CD4-positive, alpha-beta T cell (primary cell): ENCODE measurements at regions not wholly inside any gene's neighbourhood (a gene's known extent, or its start where the extent isn't known, plus 50 kb on each side); places are given as distances from the start of the nearest gene placed in this dataset.

Source experiments
- ATAC-seq: fragments of 200-7000 bp; cut with Tn5 transposase; one replicate; pipeline ENCODE4 v1.10.0; 2022; ENCODE audit warnings: mild to moderate bottlenecking; ENCODE audit not compliant: poor library complexity
- CTCF ChIA-PET: fragments of 350-600 bp; sonication (Branson Sonifier 250); formaldehyde crosslinking; loops from one replicate; lab custom pipeline; 2021; ENCODE audit warnings: antibody characterized with exemption, inconsistent platforms; lab: Charles Lee
- POLR2A ChIA-PET: fragments of 350-600 bp; sonication (Branson Sonifier 250); formaldehyde crosslinking; loops from one replicate; lab custom pipeline; 2021; ENCODE audit warnings: antibody characterized with exemption, inconsistent platforms; lab: Charles Lee
- DNase-seq, 14 experiments: peaks; one replicate each; pipeline ENCODE4 v3.0.0-alpha.2; 2013 to 2020; ENCODE audit warnings: mixed read lengths in 2 of 14
- H3K27ac ChIP-seq, 2 donors: one replicate each; pipeline versions ENCODE4 v1.5.1 to v1.7.0; 2013; ENCODE audit warnings: low read length in 2 of 2, low read depth in 1 of 2, mild to moderate bottlenecking in 1 of 2
- H3K27me3 ChIP-seq, 2 experiments: 1 replicate in 1 of 2; 2 replicates in 1 of 2; pipeline versions ENCODE4 v1.6.1 to v1.7.0; 2013; ENCODE audit warnings: low read length in 2 of 2, control low read depth in 1 of 2, mild to moderate bottlenecking in 1 of 2, moderate library complexity in 1 of 2; ENCODE audit not compliant: insufficient read depth in 2 of 2, control insufficient read depth in 1 of 2
- H3K36me3 ChIP-seq: one replicate; pipeline ENCODE4 v1.6.1; 2013; ENCODE audit warnings: low read length, control low read depth; ENCODE audit not compliant: insufficient read depth
- H3K4me1 ChIP-seq: one replicate; pipeline ENCODE4 v1.6.1; 2013; ENCODE audit warnings: low read length, control low read depth; ENCODE audit not compliant: insufficient read depth
- H3K4me3 ChIP-seq: one replicate; pipeline ENCODE4 v1.5.1; 2013; ENCODE audit warnings: mild to moderate bottlenecking, low read length, moderate library complexity
- H3K9me3 ChIP-seq, 2 experiments: 1 replicate in 1 of 2; 2 replicates in 1 of 2; pipeline versions ENCODE4 v1.6.1 to v1.7.0; 2013; ENCODE audit warnings: low read length in 2 of 2, mild to moderate bottlenecking in 2 of 2, control low read depth in 1 of 2, moderate library complexity in 1 of 2; ENCODE audit not compliant: control insufficient read depth in 1 of 2, insufficient read depth in 1 of 2
- H3K27ac Mint-ChIP-seq: one replicate; pipeline ENCODE4 v1.8.0; 2020; ENCODE audit warnings: mixed read lengths
- H3K27me3 Mint-ChIP-seq: one replicate; pipeline ENCODE4 v1.8.0; 2021; ENCODE audit warnings: mixed read lengths
- H3K36me3 Mint-ChIP-seq: one replicate; pipeline ENCODE4 v1.8.0; 2021; ENCODE audit warnings: low read depth, mixed read lengths
- H3K4me1 Mint-ChIP-seq: one replicate; pipeline ENCODE4 v1.8.0; 2021; ENCODE audit warnings: low read depth, mixed read lengths
- H3K4me3 Mint-ChIP-seq: one replicate; pipeline ENCODE4 v1.8.0; 2020; ENCODE audit warnings: mild to moderate bottlenecking, mixed read lengths
- H3K9me3 Mint-ChIP-seq: one replicate; pipeline ENCODE4 v1.8.0; 2020; ENCODE audit warnings: mixed read lengths
- intact Hi-C, 2 experiments: fragments of 100-400 bp; cut with DNase I in 1 of 2; cut with micrococcal nuclease in 1 of 2; formaldehyde crosslinking; loops; one replicate each; pipeline versions ENCODE4 v1.15.1 to v1.9.0; 2023 to 2025; cut with DNase I, micrococcal nuclease
- TF ChIP-seq, protein P1 (sequence below): fragments of 200-600 bp; IDR thresholded peaks from one replicate; pipeline ENCODE4 v1.8.0; 2022; ENCODE audit warnings: antibody characterized with exemption, mild to moderate bottlenecking

DNA sequence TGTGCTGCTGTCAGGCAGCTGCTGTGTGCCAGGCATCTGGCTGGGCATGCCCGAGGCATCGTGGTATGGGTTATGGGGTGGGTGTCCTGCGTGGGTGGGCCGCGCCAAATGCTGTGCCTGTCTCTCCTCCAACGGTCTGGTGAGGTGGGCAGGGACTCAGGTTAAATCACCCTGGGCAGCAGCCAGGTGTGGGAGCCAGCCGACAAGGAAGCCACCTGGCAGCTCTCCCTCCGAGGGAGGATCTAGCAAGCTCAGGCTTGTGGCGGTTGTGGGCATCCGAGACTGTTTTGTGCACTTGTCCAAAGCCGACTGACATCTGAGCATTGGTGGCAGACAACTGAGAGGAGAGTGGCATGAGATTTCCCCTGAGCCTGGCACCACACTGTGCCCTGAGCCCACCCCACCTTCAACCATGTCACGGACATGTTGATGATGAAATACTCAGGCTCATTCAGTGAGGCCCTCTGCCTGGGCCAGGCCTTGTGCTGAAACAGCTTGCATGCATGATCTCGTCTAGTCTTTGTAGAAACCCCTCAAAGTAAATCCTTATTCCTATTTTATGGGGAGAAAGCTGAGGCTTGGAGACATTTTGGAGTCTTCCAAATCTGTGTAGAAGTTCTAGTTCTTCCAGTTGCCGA is 181.8 kb upstream of the MYL2 start:
- no peak overlapping the region for H3K4me3 ChIP-seq
- intact Hi-C loops = no loop called here
- TF ChIP-seq, protein P1, sequence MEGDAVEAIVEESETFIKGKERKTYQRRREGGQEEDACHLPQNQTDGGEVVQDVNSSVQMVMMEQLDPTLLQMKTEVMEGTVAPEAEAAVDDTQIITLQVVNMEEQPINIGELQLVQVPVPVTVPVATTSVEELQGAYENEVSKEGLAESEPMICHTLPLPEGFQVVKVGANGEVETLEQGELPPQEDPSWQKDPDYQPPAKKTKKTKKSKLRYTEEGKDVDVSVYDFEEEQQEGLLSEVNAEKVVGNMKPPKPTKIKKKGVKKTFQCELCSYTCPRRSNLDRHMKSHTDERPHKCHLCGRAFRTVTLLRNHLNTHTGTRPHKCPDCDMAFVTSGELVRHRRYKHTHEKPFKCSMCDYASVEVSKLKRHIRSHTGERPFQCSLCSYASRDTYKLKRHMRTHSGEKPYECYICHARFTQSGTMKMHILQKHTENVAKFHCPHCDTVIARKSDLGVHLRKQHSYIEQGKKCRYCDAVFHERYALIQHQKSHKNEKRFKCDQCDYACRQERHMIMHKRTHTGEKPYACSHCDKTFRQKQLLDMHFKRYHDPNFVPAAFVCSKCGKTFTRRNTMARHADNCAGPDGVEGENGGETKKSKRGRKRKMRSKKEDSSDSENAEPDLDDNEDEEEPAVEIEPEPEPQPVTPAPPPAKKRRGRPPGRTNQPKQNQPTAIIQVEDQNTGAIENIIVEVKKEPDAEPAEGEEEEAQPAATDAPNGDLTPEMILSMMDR = no peak
- Mint-ChIP-seq H3K36me3 (no peaks in the 10 kb centered on the region), H3K27me3 (no peaks in the 10 kb centered on the region), H3K4me1 (peaks cover 9% of the 10 kb centered on the region), H3K27ac (no peak overlapping the region), H3K4me3 (no peak overlapping the region), H3K9me3 (no peaks in the 10 kb centered on the region)
- H3K27me3 ChIP-seq = no peaks in the 10 kb centered on the region
- ChIA-PET CTCF (no interaction called here), POLR2A (no interaction called here)
- peaks cover 0 to 2% of the 10 kb centered on the region in 2 experiments for H3K9me3 ChIP-seq
- peaks cover 7% of the 10 kb centered on the region for H3K4me1 ChIP-seq
- H3K36me3 ChIP-seq = no peaks in the 10 kb centered on the region
- H3K27ac ChIP-seq = no peak overlapping the region
- ATAC-seq = no peak
- DNase-seq = no peak

DNA sequence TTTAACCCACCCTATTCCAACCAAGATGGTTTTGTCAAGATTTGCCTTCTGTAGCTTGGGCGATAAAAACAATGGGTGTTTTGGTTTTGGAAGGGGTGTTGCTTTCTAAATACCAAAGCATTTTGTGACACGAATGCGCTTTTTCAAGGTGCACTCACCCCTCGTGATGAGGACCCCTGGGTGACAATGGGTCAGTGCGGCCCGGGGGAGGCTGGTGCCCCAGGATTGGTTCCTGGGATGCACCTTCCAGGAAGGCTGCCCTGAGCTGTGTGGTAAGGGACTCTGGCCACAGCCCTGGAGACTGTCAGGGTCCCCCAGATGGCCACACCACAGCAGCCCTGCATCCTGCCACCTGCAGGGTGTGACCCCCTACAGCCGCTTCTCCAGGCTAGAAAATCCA is 180.6 kb upstream of the MYL2 start:
- H3K27ac Mint-ChIP-seq = no peak overlapping the region
- no peaks in the 10 kb centered on the region for H3K27me3 Mint-ChIP-seq
- H3K4me3 Mint-ChIP-seq = no peak overlapping the region
- Histone ChIP-seq H3K36me3 (no peaks in the 10 kb centered on the region), H3K4me3 (no peak overlapping the region), H3K9me3 (no peaks in the 10 kb centered on the region), H3K27ac (no peak overlapping the region), H3K27me3 (no peaks in the 10 kb centered on the region), H3K4me1 (peaks cover 7% of the 10 kb centered on the region)
- TF ChIP-seq, protein P1 = no peak
- intact Hi-C loops = no loop called here
- DNase-seq (no peak), ATAC-seq (no peak)
- H3K4me1 Mint-ChIP-seq = peaks cover 9% of the 10 kb centered on the region
- no peaks in the 10 kb centered on the region for H3K36me3 Mint-ChIP-seq
- H3K9me3 Mint-ChIP-seq = no peaks in the 10 kb centered on the region
- POLR2A ChIA-PET = no interaction called here
- CTCF ChIA-PET = no interaction called here

DNA sequence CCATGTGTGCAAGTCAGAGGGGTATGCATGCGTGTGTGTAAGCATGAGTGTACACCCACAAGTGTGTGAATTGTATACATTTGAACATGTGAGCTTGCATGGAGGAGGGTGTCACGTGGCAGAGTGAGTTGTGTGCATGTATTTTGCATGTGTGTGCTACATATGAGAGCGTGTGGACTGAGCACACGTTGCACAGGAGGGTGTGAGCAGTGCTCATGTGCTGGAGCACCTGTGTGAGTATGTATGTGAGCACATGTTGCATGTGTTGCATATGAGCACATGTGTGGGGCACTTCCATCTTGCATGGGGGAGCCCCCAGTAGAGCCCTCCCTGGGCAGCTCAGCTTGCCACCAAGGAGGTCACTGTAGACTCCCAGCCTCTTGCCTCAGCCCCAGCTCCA is 180.2 kb upstream of the MYL2 start:
- Mint-ChIP-seq H3K9me3 (no peaks in the 10 kb centered on the region), H3K27me3 (no peaks in the 10 kb centered on the region), H3K36me3 (no peaks in the 10 kb centered on the region), H3K4me3 (no peak overlapping the region), H3K27ac (no peak overlapping the region), H3K4me1 (peaks cover 9% of the 10 kb centered on the region)
- intact Hi-C loops = no loop called here
- ChIA-PET CTCF (no interaction called here), POLR2A (no interaction called here)
- Histone ChIP-seq H3K27ac (no peak overlapping the region), H3K4me3 (no peak overlapping the region), H3K4me1 (peaks cover 7% of the 10 kb centered on the region), H3K9me3 (no peaks in the 10 kb centered on the region), H3K27me3 (no peaks in the 10 kb centered on the region), H3K36me3 (no peaks in the 10 kb centered on the region)
- TF ChIP-seq, protein P1 = no peak
- DNase-seq = no peak
- ATAC-seq = no peak
